Liver (tissue), 3 donors: ENCODE measurements at regions not wholly inside any gene's neighbourhood (a gene's known extent, or its start where the extent isn't known, plus 50 kb on each side); places are given as distances from the start of the nearest gene placed in this dataset.

Experiments
- FOXA2 ChIP-seq: IDR thresholded peaks from 2 replicates; pipeline ENCODE4 v1.6.1; 2016; ENCODE audit warnings: antibody characterized with exemption
- GABPA ChIP-seq, 2 donors: IDR thresholded peaks in 1 of 2; conservative IDR thresholded peaks in 1 of 2; 2 replicates each; pipeline ENCODE4 v1.6.1; 2016; ENCODE audit warnings: antibody characterized with exemption in 2 of 2, mild to moderate bottlenecking in 1 of 2, moderate library complexity in 1 of 2
- JUND ChIP-seq, 2 donors: IDR thresholded peaks; 2 replicates each; pipeline ENCODE4 v1.6.1; 2016; ENCODE audit warnings: antibody characterized with exemption in 2 of 2
- NR2F2 ChIP-seq: IDR thresholded peaks from 2 replicates; pipeline ENCODE4 v1.6.1; 2016; ENCODE audit warnings: antibody characterized with exemption
- RAD21 ChIP-seq, 2 donors: IDR thresholded peaks; 2 replicates each; pipeline ENCODE4 v1.6.1; 2016; ENCODE audit warnings: antibody characterized with exemption in 2 of 2, mild to moderate bottlenecking in 2 of 2
- RXRA ChIP-seq, 2 donors: IDR thresholded peaks; 2 replicates each; pipeline ENCODE4 v1.6.1; 2017 to 2018; ENCODE audit warnings: antibody characterized with exemption in 2 of 2, mild to moderate bottlenecking in 1 of 2
- SP1 ChIP-seq: IDR thresholded peaks from 2 replicates; pipeline ENCODE4 v1.6.1; 2018; ENCODE audit warnings: antibody characterized with exemption, mild to moderate bottlenecking
- TAF1 ChIP-seq: conservative IDR thresholded peaks from 2 replicates; pipeline ENCODE4 v1.6.1; 2016; ENCODE audit warnings: antibody characterized with exemption, mild to moderate bottlenecking
- YY1 ChIP-seq: IDR thresholded peaks from 2 replicates; pipeline ENCODE4 v1.6.1; 2016; ENCODE audit warnings: antibody characterized with exemption, mild to moderate bottlenecking
- TF ChIP-seq, protein P1 (sequence below): fragments of 150-350 bp; IDR thresholded peaks from 2 replicates; pipeline ENCODE4 v1.5.1; 2017; ENCODE audit warnings: improper control_type of control experiment, low read depth, low read length; ENCODE audit not compliant: missing input control
- TF ChIP-seq, protein P2 (sequence below): IDR thresholded peaks from 2 replicates; pipeline ENCODE4 v1.6.1; 2016; ENCODE audit warnings: antibody characterized with exemption
- TF ChIP-seq, protein P3 (sequence below): IDR thresholded peaks from 2 replicates; pipeline ENCODE4 v1.6.1; 2016; ENCODE audit warnings: antibody characterized with exemption
- TF ChIP-seq, protein P4 (sequence below): IDR thresholded peaks from 2 replicates; pipeline ENCODE4 v1.6.1; 2016; ENCODE audit warnings: antibody characterized with exemption, mild to moderate bottlenecking
- TF ChIP-seq, protein P5 (sequence below): IDR thresholded peaks from 2 replicates; pipeline ENCODE4 v1.6.1; 2016; ENCODE audit warnings: antibody characterized with exemption
- donor health status: healthy.
- donor health status: healthy.

DNA sequence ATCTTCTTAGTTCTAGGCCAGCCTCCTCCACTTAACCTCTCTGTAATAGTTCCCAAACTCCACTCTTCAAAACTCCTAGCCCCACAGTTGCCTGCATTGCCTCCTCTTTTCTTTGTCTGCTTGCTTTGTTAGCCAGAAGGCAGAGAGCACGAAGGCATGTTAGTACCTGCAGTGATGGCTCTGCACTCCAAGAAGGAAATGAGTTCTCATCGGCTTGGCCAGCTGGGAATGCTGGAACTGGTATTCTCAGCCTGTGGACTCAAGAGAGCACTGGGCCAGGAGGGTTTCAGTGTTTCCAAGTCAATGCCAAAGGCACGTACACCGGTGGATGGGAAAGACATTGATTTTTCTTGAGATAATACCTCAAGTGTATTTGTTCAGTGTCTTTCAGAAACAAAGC is 66.3 kb upstream of the HABP2 start:
- no peak for TF ChIP-seq TAF1
- TF ChIP-seq, protein P1, sequence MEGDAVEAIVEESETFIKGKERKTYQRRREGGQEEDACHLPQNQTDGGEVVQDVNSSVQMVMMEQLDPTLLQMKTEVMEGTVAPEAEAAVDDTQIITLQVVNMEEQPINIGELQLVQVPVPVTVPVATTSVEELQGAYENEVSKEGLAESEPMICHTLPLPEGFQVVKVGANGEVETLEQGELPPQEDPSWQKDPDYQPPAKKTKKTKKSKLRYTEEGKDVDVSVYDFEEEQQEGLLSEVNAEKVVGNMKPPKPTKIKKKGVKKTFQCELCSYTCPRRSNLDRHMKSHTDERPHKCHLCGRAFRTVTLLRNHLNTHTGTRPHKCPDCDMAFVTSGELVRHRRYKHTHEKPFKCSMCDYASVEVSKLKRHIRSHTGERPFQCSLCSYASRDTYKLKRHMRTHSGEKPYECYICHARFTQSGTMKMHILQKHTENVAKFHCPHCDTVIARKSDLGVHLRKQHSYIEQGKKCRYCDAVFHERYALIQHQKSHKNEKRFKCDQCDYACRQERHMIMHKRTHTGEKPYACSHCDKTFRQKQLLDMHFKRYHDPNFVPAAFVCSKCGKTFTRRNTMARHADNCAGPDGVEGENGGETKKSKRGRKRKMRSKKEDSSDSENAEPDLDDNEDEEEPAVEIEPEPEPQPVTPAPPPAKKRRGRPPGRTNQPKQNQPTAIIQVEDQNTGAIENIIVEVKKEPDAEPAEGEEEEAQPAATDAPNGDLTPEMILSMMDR, result no peak
- TF ChIP-seq, protein P2, sequence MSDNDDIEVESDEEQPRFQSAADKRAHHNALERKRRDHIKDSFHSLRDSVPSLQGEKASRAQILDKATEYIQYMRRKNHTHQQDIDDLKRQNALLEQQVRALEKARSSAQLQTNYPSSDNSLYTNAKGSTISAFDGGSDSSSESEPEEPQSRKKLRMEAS, result no peak
- no peak for TF ChIP-seq SP1
- no peak for TF ChIP-seq RAD21 (IDR thresholded peaks at IDR 0.05)
- TF ChIP-seq NR2F2, result no peak
- TF ChIP-seq, protein P3, sequence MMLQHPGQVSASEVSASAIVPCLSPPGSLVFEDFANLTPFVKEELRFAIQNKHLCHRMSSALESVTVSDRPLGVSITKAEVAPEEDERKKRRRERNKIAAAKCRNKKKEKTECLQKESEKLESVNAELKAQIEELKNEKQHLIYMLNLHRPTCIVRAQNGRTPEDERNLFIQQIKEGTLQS, result no peak
- TF ChIP-seq, protein P4, sequence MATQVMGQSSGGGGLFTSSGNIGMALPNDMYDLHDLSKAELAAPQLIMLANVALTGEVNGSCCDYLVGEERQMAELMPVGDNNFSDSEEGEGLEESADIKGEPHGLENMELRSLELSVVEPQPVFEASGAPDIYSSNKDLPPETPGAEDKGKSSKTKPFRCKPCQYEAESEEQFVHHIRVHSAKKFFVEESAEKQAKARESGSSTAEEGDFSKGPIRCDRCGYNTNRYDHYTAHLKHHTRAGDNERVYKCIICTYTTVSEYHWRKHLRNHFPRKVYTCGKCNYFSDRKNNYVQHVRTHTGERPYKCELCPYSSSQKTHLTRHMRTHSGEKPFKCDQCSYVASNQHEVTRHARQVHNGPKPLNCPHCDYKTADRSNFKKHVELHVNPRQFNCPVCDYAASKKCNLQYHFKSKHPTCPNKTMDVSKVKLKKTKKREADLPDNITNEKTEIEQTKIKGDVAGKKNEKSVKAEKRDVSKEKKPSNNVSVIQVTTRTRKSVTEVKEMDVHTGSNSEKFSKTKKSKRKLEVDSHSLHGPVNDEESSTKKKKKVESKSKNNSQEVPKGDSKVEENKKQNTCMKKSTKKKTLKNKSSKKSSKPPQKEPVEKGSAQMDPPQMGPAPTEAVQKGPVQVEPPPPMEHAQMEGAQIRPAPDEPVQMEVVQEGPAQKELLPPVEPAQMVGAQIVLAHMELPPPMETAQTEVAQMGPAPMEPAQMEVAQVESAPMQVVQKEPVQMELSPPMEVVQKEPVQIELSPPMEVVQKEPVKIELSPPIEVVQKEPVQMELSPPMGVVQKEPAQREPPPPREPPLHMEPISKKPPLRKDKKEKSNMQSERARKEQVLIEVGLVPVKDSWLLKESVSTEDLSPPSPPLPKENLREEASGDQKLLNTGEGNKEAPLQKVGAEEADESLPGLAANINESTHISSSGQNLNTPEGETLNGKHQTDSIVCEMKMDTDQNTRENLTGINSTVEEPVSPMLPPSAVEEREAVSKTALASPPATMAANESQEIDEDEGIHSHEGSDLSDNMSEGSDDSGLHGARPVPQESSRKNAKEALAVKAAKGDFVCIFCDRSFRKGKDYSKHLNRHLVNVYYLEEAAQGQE, result no peak
- no peak for TF ChIP-seq JUND (IDR thresholded peaks at IDR 0.05)
- TF ChIP-seq RXRA (IDR thresholded peaks at IDR 0.05), result no peak
- no peak for TF ChIP-seq YY1
- TF ChIP-seq FOXA2, result no peak
- TF ChIP-seq GABPA (IDR thresholded peaks at IDR 0.05 in 1 of 2, conservative IDR thresholded peaks at IDR 0.05 in 1 of 2), result no peak
- TF ChIP-seq, protein P5, sequence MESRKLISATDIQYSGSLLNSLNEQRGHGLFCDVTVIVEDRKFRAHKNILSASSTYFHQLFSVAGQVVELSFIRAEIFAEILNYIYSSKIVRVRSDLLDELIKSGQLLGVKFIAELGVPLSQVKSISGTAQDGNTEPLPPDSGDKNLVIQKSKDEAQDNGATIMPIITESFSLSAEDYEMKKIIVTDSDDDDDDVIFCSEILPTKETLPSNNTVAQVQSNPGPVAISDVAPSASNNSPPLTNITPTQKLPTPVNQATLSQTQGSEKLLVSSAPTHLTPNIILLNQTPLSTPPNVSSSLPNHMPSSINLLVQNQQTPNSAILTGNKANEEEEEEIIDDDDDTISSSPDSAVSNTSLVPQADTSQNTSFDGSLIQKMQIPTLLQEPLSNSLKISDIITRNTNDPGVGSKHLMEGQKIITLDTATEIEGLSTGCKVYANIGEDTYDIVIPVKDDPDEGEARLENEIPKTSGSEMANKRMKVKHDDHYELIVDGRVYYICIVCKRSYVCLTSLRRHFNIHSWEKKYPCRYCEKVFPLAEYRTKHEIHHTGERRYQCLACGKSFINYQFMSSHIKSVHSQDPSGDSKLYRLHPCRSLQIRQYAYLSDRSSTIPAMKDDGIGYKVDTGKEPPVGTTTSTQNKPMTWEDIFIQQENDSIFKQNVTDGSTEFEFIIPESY, result no peak
